Astrocyte of the cerebellum (primary cell): ENCODE measurements at regions not wholly inside any gene's neighbourhood (a gene's known extent, or its start where the extent isn't known, plus 50 kb on each side); places are given as distances from the start of the nearest gene placed in this dataset.
A peak's percentile ranks its signal among the peaks of the same experiment; 100 is the strongest.

ENCODE experiments used
- DNase-seq: peaks from one replicate; pipeline ENCODE4 v3.0.0-alpha.2; 2011; ENCODE audit warnings: low read depth
- H3K4me3 ChIP-seq: 2 replicates; pipeline ENCODE4 v1.5.1; 2011; ENCODE audit warnings: mild to moderate bottlenecking, low read depth, low read length, moderate library complexity
- CTCF ChIP-seq: IDR thresholded peaks from 2 replicates; pipeline ENCODE4 v1.5.1; 2012; ENCODE audit warnings: low read length, low read depth, moderate library complexity, mild to moderate bottlenecking; ENCODE audit errors: missing control alignments
- in situ Hi-C: cut with HindIII; loops from 2 replicates; pipeline ENCODE4 v1.10.0; 2017; ENCODE audit warnings: low sequenced_read_pairs

GRCh38 chr5:152568016-152568415, 162.9 kb upstream of the NMUR2 start:
- H3K4me3 ChIP-seq, result no peak overlapping the region
- DNase-seq, result no peak
- TF ChIP-seq CTCF, result no peak
- in situ Hi-C loops, result loop anchor here (25.0 kb wide), 1 partner anchor 694 kb away; no protein-coding TSS in a partner anchor

GRCh38 chr5:152572812-152573211, 167.7 kb upstream of the NMUR2 start:
- TF ChIP-seq CTCF, result no peak
- in situ Hi-C loops, result loop anchor here (25.0 kb wide), 1 partner anchor 689 kb away; no protein-coding TSS in a partner anchor
- H3K4me3 ChIP-seq, result no peak overlapping the region
- no peak for DNase-seq

GRCh38 chr5:152584103-152584502, 179.0 kb upstream of the NMUR2 start:
- TF ChIP-seq CTCF, result no peak
- no peak overlapping the region for H3K4me3 ChIP-seq
- in situ Hi-C loops, result no loop called here

GRCh38 chr5:152592416-152592815, 187.3 kb upstream of the NMUR2 start:
- in situ Hi-C loops, result no loop called here
- no peak for DNase-seq
- TF ChIP-seq CTCF, result no peak
- no peak overlapping the region for H3K4me3 ChIP-seq

More at GRCh38 chr5:152584103-152584502, 179.0 kb upstream of the NMUR2 start:
- no peak for DNase-seq

- TF ChIP-seq CTCF, result no peak
- DNase-seq, result no peak
- in situ Hi-C loops, result no loop called here
- no peak overlapping the region for H3K4me3 ChIP-seq
Measured at GRCh38 chr5:152593388-152593787, 188.3 kb upstream of the NMUR2 start.

- DNase-seq, result peak; percentile 6
- H3K4me3 ChIP-seq, result no peak overlapping the region
- no peak for TF ChIP-seq CTCF
- in situ Hi-C loops, result no loop called here
Measured at GRCh38 chr5:152595405-152595804, 190.3 kb upstream of the NMUR2 start.

- no peak for DNase-seq
- TF ChIP-seq CTCF, result no peak
- in situ Hi-C loops, result no loop called here
- no peak overlapping the region for H3K4me3 ChIP-seq
Measured at GRCh38 chr5:152599096-152599495, 194.0 kb upstream of the NMUR2 start.
